ENCODE measurements at regions not wholly inside any gene's neighbourhood (a gene's known extent, or its start where the extent isn't known, plus 50 kb on each side); places are given as distances from the start of the nearest gene placed in this dataset.

DNA sequence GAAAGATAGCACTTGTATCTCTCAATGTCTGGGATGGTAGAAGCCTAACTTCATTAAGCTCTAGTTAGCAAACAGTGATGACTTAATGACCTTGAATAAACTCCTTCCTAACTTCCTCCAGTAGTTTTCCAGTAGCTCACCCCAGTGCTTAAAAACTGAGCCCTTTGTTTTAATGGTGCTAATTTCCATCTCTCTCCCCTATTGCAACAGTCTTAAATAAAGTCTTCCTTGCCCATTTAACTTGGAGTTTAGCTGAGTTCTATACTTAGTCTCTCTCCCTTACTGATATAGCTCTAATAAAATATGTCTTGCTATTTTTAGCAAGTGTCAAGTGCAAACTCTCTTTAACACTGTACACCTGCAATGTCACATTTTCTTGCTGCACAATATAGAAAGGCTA lies 267.0 kb downstream of the CCDC85A start:
- Mint-ChIP-seq H3K4me3 (ENCODE audit: unreplicated experiment) (no peak overlapping the region), H3K27me3 (ENCODE audit: unreplicated experiment) (peaks cover 4% of the 10 kb centered on the region), H3K36me3 (ENCODE audit: unreplicated experiment) (no peaks in the 10 kb centered on the region), H3K9me3 (ENCODE audit: unreplicated experiment) (peaks cover 7% of the 10 kb centered on the region), H3K27ac (ENCODE audit: unreplicated experiment) (no peak overlapping the region), H3K4me1 (ENCODE audit: unreplicated experiment) (peaks cover 6% of the 10 kb centered on the region)
- no peak for DNase-seq (ENCODE audit: extremely low spot score, unreplicated experiment)
- no peak for TF ChIP-seq CTCF (IDR thresholded peaks at IDR 0.05)

DNA sequence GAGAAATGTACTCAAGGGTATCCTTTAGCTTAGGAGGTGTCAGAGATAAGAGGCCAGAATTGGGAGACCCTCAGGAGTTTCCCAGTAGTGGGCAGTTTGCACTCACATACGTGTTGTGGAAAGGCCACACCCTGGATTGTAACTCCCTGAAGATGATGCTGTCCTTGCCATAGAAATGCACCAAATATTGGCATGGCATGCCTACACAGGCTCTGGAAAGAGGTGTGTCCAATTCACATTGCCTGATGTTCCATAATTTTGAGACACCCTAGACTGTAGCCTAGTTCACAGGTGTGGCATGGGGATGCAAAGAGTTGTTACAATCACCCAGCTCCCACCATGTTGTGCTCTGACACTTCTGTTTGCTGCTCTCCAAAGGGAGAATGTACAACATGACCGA lies 271.9 kb downstream of the CCDC85A start:
- no peak overlapping the region for H3K4me3 Mint-ChIP-seq (ENCODE audit: unreplicated experiment)
- peaks cover 4% of the 10 kb centered on the region for H3K9me3 Mint-ChIP-seq (ENCODE audit: unreplicated experiment)
- no peaks in the 10 kb centered on the region for H3K4me1 Mint-ChIP-seq (ENCODE audit: unreplicated experiment)
- DNase-seq (ENCODE audit: extremely low spot score, unreplicated experiment) = no peak
- no peak overlapping the region for H3K27ac Mint-ChIP-seq (ENCODE audit: unreplicated experiment)
- H3K36me3 Mint-ChIP-seq (ENCODE audit: unreplicated experiment) = no peaks in the 10 kb centered on the region
- no peak for TF ChIP-seq CTCF (IDR thresholded peaks at IDR 0.05)
- H3K27me3 Mint-ChIP-seq (ENCODE audit: unreplicated experiment) = peaks cover 8% of the 10 kb centered on the region

GRCh38 chr2:56456791-56457190 lies 273.0 kb downstream of the CCDC85A start:
- H3K27ac Mint-ChIP-seq (ENCODE audit: unreplicated experiment) = no peak overlapping the region
- no peaks in the 10 kb centered on the region for H3K36me3 Mint-ChIP-seq (ENCODE audit: unreplicated experiment)
- no peak overlapping the region for H3K4me3 Mint-ChIP-seq (ENCODE audit: unreplicated experiment)
- H3K9me3 Mint-ChIP-seq (ENCODE audit: unreplicated experiment) = no peaks in the 10 kb centered on the region
- H3K4me1 Mint-ChIP-seq (ENCODE audit: unreplicated experiment) = no peaks in the 10 kb centered on the region
- DNase-seq (ENCODE audit: extremely low spot score, unreplicated experiment) = no peak
- H3K27me3 Mint-ChIP-seq (ENCODE audit: unreplicated experiment) = peaks cover 8% of the 10 kb centered on the region
- no peak for TF ChIP-seq CTCF (IDR thresholded peaks at IDR 0.05)

- no peaks in the 10 kb centered on the region for H3K4me1 Mint-ChIP-seq (ENCODE audit: unreplicated experiment)
- no peak overlapping the region for H3K4me3 Mint-ChIP-seq (ENCODE audit: unreplicated experiment)
- no peaks in the 10 kb centered on the region for H3K36me3 Mint-ChIP-seq (ENCODE audit: unreplicated experiment)
- no peaks in the 10 kb centered on the region for H3K9me3 Mint-ChIP-seq (ENCODE audit: unreplicated experiment)
- DNase-seq (ENCODE audit: extremely low spot score, unreplicated experiment) = no peak
- no peak overlapping the region for H3K27ac Mint-ChIP-seq (ENCODE audit: unreplicated experiment)
- H3K27me3 Mint-ChIP-seq (ENCODE audit: unreplicated experiment) = peaks cover 6% of the 10 kb centered on the region
- no peak for TF ChIP-seq CTCF (IDR thresholded peaks at IDR 0.05)
These were observed 276.7 kb downstream of the CCDC85A start for GRCh38 chr2:56460508-56460907.

GRCh38 chr2:56464066-56464465 lies 280.3 kb downstream of the CCDC85A start:
- Mint-ChIP-seq H3K9me3 (ENCODE audit: unreplicated experiment) (no peaks in the 10 kb centered on the region), H3K4me1 (ENCODE audit: unreplicated experiment) (no peaks in the 10 kb centered on the region), H3K4me3 (ENCODE audit: unreplicated experiment) (no peak overlapping the region), H3K27me3 (ENCODE audit: unreplicated experiment) (peaks cover 3% of the 10 kb centered on the region), H3K36me3 (ENCODE audit: unreplicated experiment) (no peaks in the 10 kb centered on the region), H3K27ac (ENCODE audit: unreplicated experiment) (no peak overlapping the region)
- no peak for TF ChIP-seq CTCF (IDR thresholded peaks at IDR 0.05)
- DNase-seq (ENCODE audit: extremely low spot score, unreplicated experiment) = no peak
